ENCODE measurements at regions not wholly inside any gene's neighbourhood (a gene's known extent, or its start where the extent isn't known, plus 50 kb on each side); places are given as distances from the start of the nearest gene placed in this dataset.

GRCh38 chr16:64659866-64660265, 462.0 kb downstream of the CDH11 start:
- intact Hi-C loops (cut with DNase I): no loop called here

GRCh38 chr16:64657316-64658011, 464.4 kb downstream of the CDH11 start:
- Histone ChIP-seq H3K4me1 (peaks cover 0 to 7% (median 0%) of the 10 kb centered on the region in 4 donors), H3K27ac (no peak overlapping the region), H3K9me3 (no peaks in the 10 kb centered on the region), H3K27me3 (no peaks in the 10 kb centered on the region), H3K36me3 (no peaks in the 10 kb centered on the region), H3K4me3 (no peak overlapping the region)
- WGBS, 2 donors: 80 to 81% methylated on average over 3 of the region's 3 CpGs
- intact Hi-C loops (cut with DNase I): no loop called here
- no peak for DNase-seq
- TF ChIP-seq POLR2AphosphoS5 (IDR thresholded peaks at IDR 0.05) (no peak), EP300 (IDR thresholded peaks at IDR 0.05) (no peak), POLR2A (IDR thresholded peaks at IDR 0.05) (no peak)
- TF ChIP-seq, protein P1, sequence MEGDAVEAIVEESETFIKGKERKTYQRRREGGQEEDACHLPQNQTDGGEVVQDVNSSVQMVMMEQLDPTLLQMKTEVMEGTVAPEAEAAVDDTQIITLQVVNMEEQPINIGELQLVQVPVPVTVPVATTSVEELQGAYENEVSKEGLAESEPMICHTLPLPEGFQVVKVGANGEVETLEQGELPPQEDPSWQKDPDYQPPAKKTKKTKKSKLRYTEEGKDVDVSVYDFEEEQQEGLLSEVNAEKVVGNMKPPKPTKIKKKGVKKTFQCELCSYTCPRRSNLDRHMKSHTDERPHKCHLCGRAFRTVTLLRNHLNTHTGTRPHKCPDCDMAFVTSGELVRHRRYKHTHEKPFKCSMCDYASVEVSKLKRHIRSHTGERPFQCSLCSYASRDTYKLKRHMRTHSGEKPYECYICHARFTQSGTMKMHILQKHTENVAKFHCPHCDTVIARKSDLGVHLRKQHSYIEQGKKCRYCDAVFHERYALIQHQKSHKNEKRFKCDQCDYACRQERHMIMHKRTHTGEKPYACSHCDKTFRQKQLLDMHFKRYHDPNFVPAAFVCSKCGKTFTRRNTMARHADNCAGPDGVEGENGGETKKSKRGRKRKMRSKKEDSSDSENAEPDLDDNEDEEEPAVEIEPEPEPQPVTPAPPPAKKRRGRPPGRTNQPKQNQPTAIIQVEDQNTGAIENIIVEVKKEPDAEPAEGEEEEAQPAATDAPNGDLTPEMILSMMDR (IDR thresholded peaks at IDR 0.05): no peak

More at GRCh38 chr16:64659866-64660265, 462.0 kb downstream of the CDH11 start:
- TF ChIP-seq POLR2A (IDR thresholded peaks at IDR 0.05) (no peak), POLR2AphosphoS5 (IDR thresholded peaks at IDR 0.05) (no peak), EP300 (IDR thresholded peaks at IDR 0.05) (no peak)
- TF ChIP-seq, protein P1 (IDR thresholded peaks at IDR 0.05): no peak
- Histone ChIP-seq H3K4me1 (no peaks in the 10 kb centered on the region), H3K9me3 (no peaks in the 10 kb centered on the region), H3K27ac (no peak overlapping the region), H3K36me3 (no peaks in the 10 kb centered on the region), H3K4me3 (no peak overlapping the region), H3K27me3 (no peaks in the 10 kb centered on the region)
- DNase-seq: no peak
- WGBS, 2 donors: 68 to 80% methylated on average over 1 of the region's 1 CpG

DNA sequence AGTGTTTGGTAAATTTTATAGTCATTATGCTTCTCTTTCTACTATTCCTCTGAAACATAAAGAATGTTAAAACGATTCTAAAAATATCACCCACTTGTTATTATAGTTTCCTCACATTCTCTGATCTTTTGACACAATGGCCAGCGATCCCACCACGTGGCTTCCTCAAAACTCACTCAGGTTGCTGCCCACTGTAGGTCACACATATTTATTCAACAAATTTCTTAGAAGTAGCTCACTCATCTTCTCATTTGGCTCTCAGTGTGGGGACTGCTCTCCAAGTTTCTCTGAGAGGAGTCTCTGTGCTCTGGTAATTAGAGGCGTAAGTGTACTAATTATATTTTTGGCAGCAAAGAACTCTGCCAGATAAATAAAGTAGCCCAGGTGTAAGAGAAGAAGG, 465.4 kb downstream of the CDH11 start:
- Histone ChIP-seq H3K9me3 (no peaks in the 10 kb centered on the region), H3K27me3 (no peaks in the 10 kb centered on the region), H3K27ac (no peak overlapping the region), H3K4me1 (peaks cover 0 to 7% (median 0%) of the 10 kb centered on the region in 4 donors), H3K4me3 (no peak overlapping the region), H3K36me3 (no peaks in the 10 kb centered on the region)
- TF ChIP-seq, protein P1 (IDR thresholded peaks at IDR 0.05): no peak
- TF ChIP-seq POLR2A (IDR thresholded peaks at IDR 0.05) (no peak), POLR2AphosphoS5 (IDR thresholded peaks at IDR 0.05) (no peak), EP300 (IDR thresholded peaks at IDR 0.05) (no peak)
- intact Hi-C loops (cut with DNase I): no loop called here
- DNase-seq: no peak
- WGBS, 2 donors: 61 to 66% methylated on average over 4 of the region's 4 CpGs

GRCh38 chr16:64654178-64654577, 467.7 kb downstream of the CDH11 start:
- intact Hi-C loops (cut with DNase I): no loop called here
- Histone ChIP-seq H3K4me1 (peaks cover 0 to 7% (median 0%) of the 10 kb centered on the region in 4 donors), H3K27me3 (no peaks in the 10 kb centered on the region), H3K36me3 (no peaks in the 10 kb centered on the region), H3K27ac (no peak overlapping the region), H3K9me3 (no peaks in the 10 kb centered on the region), H3K4me3 (no peak overlapping the region)
- no peak for TF ChIP-seq POLR2A (IDR thresholded peaks at IDR 0.05)
- DNase-seq: no peak

GRCh38 chr16:64648282-64648681, 473.6 kb downstream of the CDH11 start:
- H3K36me3 ChIP-seq: no peaks in the 10 kb centered on the region
- no peaks in the 10 kb centered on the region for H3K4me1 ChIP-seq
- intact Hi-C loops (cut with DNase I): no loop called here
- H3K4me3 ChIP-seq: no peak overlapping the region
- no peaks in the 10 kb centered on the region for H3K27me3 ChIP-seq
- DNase-seq: no peak
- 71% methylated on average over 3 of the region's 3 CpGs for WGBS, 2 donors
- no peaks in the 10 kb centered on the region for H3K9me3 ChIP-seq
- H3K27ac ChIP-seq: no peak overlapping the region
- TF ChIP-seq POLR2AphosphoS5 (IDR thresholded peaks at IDR 0.05) (no peak), POLR2A (IDR thresholded peaks at IDR 0.05) (no peak), EP300 (IDR thresholded peaks at IDR 0.05) (no peak)
- TF ChIP-seq, protein P1 (IDR thresholded peaks at IDR 0.05): no peak
